ENCODE measurements at regions not wholly inside any gene's neighbourhood (a gene's known extent, or its start where the extent isn't known, plus 50 kb on each side); places are given as distances from the start of the nearest gene placed in this dataset.

GRCh38 chr2:65807942-65808341, 375.5 kb upstream of the SPRED2 start:
- H3K4me3 ChIP-seq: no peak overlapping the region
- peaks cover 0 to 13% of the 10 kb centered on the region in 2 donors for H3K9me3 ChIP-seq
- no peak for DNase-seq (ENCODE audit: low spot score)
- no peak for TF ChIP-seq CTCF (IDR thresholded peaks at IDR 0.05)
- no peaks in the 10 kb centered on the region for H3K4me1 ChIP-seq
- H3K27ac ChIP-seq: no peak overlapping the region
- H3K36me3 ChIP-seq: no peaks in the 10 kb centered on the region
- H3K27me3 ChIP-seq: no peaks in the 10 kb centered on the region

- peaks cover 0 to 13% of the 10 kb centered on the region in 2 donors for H3K9me3 ChIP-seq
- no peak overlapping the region for H3K4me3 ChIP-seq
- no peak for DNase-seq (ENCODE audit: low spot score)
- H3K27me3 ChIP-seq: no peaks in the 10 kb centered on the region
- H3K27ac ChIP-seq: no peak overlapping the region
- no peak for TF ChIP-seq CTCF (IDR thresholded peaks at IDR 0.05)
- H3K36me3 ChIP-seq: no peaks in the 10 kb centered on the region
- H3K4me1 ChIP-seq: no peaks in the 10 kb centered on the region
Observed at GRCh38 chr2:65804777-65805176, 372.4 kb upstream of the SPRED2 start.

- DNase-seq (ENCODE audit: low spot score): no peak
- no peaks in the 10 kb centered on the region for H3K4me1 ChIP-seq
- TF ChIP-seq CTCF (IDR thresholded peaks at IDR 0.05): no peak
- H3K4me3 ChIP-seq: no peak overlapping the region
- no peak overlapping the region for H3K27ac ChIP-seq
- H3K27me3 ChIP-seq: no peaks in the 10 kb centered on the region
- peaks cover 0 to 2% of the 10 kb centered on the region in 2 donors for H3K9me3 ChIP-seq
- no peaks in the 10 kb centered on the region for H3K36me3 ChIP-seq
Observed at GRCh38 chr2:65802298-65802942, 370.0 kb upstream of the SPRED2 start.

- no peak overlapping the region for H3K27ac ChIP-seq
- no peak overlapping the region for H3K4me3 ChIP-seq
- H3K4me1 ChIP-seq: no peaks in the 10 kb centered on the region
- no peak for TF ChIP-seq CTCF (IDR thresholded peaks at IDR 0.05)
- DNase-seq (ENCODE audit: low spot score): no peak
- no peaks in the 10 kb centered on the region for H3K36me3 ChIP-seq
- H3K27me3 ChIP-seq: no peaks in the 10 kb centered on the region
- no peaks in the 10 kb centered on the region for H3K9me3 ChIP-seq
Observed at GRCh38 chr2:65800998-65801397, 368.6 kb upstream of the SPRED2 start.

GRCh38 chr2:65799141-65799854, 366.9 kb upstream of the SPRED2 start:
- no peak for TF ChIP-seq CTCF (IDR thresholded peaks at IDR 0.05)

More at GRCh38 chr2:65799141-65799854, 366.9 kb upstream of the SPRED2 start:
- Histone ChIP-seq H3K27me3 (no peaks in the 10 kb centered on the region), H3K36me3 (no peaks in the 10 kb centered on the region), H3K9me3 (no peaks in the 10 kb centered on the region), H3K27ac (no peak overlapping the region), H3K4me3 (no peak overlapping the region), H3K4me1 (no peaks in the 10 kb centered on the region)
- no peak for DNase-seq (ENCODE audit: low spot score)

Measured in right atrium auricular region (tissue), 2 donors.